Uterus (tissue), 3 donors: ENCODE measurements at regions not wholly inside any gene's neighbourhood (a gene's known extent, or its start where the extent isn't known, plus 50 kb on each side); places are given as distances from the start of the nearest gene placed in this dataset.

Experiments
- DNase-seq, 2 donors: peaks; one replicate each; pipeline ENCODE4 v3.0.0-alpha.2; 2019 to 2020
- H3K27ac ChIP-seq, 2 donors: fragments of 200-600 bp; sonication (generic); 1 replicate in 1 of 2; 2 replicates in 1 of 2; pipeline ENCODE4 v1.5.1; 2016 to 2018
- H3K27me3 ChIP-seq, 2 donors: fragments of 200-600 bp; sonication (generic); one replicate each; pipeline ENCODE4 v1.5.1; 2018 to 2019; ENCODE audit warnings: control low read depth in 1 of 2
- H3K36me3 ChIP-seq, 2 donors: fragments of 200-600 bp; sonication (generic); one replicate each; pipeline ENCODE4 v1.5.1; 2019; ENCODE audit warnings: control low read depth in 1 of 2
- H3K4me1 ChIP-seq, 2 donors: fragments of 200-600 bp; sonication (generic); one replicate each; pipeline ENCODE4 v1.5.1; 2018 to 2019; ENCODE audit warnings: control low read depth in 1 of 2
- H3K4me3 ChIP-seq, 2 donors: fragments of 200-600 bp; sonication (generic); 1 replicate in 1 of 2; 2 replicates in 1 of 2; pipeline ENCODE4 v1.5.1; 2018 to 2019; ENCODE audit warnings: mild to moderate bottlenecking in 1 of 2
- H3K9me3 ChIP-seq, 2 donors: fragments of 200-600 bp; sonication (generic); one replicate each; pipeline ENCODE4 v1.5.1; 2019; ENCODE audit warnings: control low read depth in 1 of 2
- POLR2A ChIP-seq, 2 donors: fragments of 450-650 bp; IDR thresholded peaks; one replicate each; pipeline ENCODE4 v1.6.1; 2016; ENCODE audit warnings: antibody characterized with exemption in 2 of 2, mild to moderate bottlenecking in 1 of 2, moderate library complexity in 1 of 2
- intact Hi-C: fragments of 100-400 bp; cut with DNase I; formaldehyde crosslinking; loops from one replicate; pipeline ENCODE4 v1.15.1; 2023; ENCODE audit warnings: low total_unique reads
- TF ChIP-seq, protein P1 (sequence below), 4 experiments: fragments of 200-600 bp in 2 of 4; fragments of 450-650 bp in 2 of 4; sonication (generic) in 2 of 4; IDR thresholded peaks; one replicate each; pipeline ENCODE4 v1.5.1; 2016 to 2019; ENCODE audit warnings: antibody characterized with exemption in 4 of 4, mild to moderate bottlenecking in 2 of 4, moderate library complexity in 1 of 4
- donor health status: DM: yes; HTN: yes; CAD: no.

DNA sequence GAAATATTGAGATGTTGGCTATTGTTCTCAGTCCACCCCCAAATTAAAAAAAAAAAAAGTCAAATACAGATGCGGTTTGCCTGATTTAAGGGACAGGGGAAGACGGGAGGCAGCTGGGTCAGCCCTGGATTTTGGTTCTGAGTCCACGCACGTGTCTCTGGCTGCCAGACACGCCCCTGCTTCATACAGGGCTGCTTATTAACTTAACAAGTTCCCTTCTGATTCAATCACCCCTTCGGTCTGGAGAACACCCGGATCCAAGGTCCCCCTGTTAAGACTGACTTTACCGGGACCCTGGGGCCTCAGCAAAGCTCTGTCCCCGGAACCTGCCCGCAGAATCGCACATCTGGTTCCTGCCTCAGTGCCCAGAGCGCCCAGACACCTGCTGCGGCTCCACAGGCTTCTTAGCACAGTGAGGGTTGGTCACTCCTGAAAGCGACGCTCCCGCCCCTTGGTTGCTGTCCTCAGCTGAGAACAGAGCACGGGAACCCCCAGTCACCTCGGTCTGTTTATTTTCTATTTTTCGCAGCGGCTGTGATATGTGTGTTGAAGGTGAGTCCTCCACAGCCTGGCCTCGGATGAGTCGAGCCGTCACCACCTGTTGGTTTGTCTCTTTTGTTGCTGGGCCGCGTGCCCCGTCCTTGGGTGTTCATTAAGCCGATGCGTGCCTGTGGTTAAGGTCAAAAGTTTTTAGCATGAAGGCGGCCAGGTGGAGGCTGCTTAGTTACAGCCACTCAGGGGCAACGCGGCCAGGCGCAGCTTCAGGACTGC is 57.2 kb downstream of the RTP5 start:
- no peaks in the 10 kb centered on the region for H3K36me3 ChIP-seq
- TF ChIP-seq, protein P1, sequence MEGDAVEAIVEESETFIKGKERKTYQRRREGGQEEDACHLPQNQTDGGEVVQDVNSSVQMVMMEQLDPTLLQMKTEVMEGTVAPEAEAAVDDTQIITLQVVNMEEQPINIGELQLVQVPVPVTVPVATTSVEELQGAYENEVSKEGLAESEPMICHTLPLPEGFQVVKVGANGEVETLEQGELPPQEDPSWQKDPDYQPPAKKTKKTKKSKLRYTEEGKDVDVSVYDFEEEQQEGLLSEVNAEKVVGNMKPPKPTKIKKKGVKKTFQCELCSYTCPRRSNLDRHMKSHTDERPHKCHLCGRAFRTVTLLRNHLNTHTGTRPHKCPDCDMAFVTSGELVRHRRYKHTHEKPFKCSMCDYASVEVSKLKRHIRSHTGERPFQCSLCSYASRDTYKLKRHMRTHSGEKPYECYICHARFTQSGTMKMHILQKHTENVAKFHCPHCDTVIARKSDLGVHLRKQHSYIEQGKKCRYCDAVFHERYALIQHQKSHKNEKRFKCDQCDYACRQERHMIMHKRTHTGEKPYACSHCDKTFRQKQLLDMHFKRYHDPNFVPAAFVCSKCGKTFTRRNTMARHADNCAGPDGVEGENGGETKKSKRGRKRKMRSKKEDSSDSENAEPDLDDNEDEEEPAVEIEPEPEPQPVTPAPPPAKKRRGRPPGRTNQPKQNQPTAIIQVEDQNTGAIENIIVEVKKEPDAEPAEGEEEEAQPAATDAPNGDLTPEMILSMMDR (IDR thresholded peaks at IDR 0.05): no peak
- no peak for TF ChIP-seq POLR2A (IDR thresholded peaks at IDR 0.05)
- H3K27ac ChIP-seq: peak overlapping the region in 1 of 2 donors; percentile 40
- intact Hi-C loops: no loop called here
- H3K4me3 ChIP-seq: no peak overlapping the region
- no peaks in the 10 kb centered on the region for H3K9me3 ChIP-seq
- H3K27me3 ChIP-seq: no peaks in the 10 kb centered on the region
- peak in 1 of 2 donors; percentile 38 for DNase-seq
- H3K4me1 ChIP-seq: peaks cover 1 to 7% of the 10 kb centered on the region in 2 donors

DNA sequence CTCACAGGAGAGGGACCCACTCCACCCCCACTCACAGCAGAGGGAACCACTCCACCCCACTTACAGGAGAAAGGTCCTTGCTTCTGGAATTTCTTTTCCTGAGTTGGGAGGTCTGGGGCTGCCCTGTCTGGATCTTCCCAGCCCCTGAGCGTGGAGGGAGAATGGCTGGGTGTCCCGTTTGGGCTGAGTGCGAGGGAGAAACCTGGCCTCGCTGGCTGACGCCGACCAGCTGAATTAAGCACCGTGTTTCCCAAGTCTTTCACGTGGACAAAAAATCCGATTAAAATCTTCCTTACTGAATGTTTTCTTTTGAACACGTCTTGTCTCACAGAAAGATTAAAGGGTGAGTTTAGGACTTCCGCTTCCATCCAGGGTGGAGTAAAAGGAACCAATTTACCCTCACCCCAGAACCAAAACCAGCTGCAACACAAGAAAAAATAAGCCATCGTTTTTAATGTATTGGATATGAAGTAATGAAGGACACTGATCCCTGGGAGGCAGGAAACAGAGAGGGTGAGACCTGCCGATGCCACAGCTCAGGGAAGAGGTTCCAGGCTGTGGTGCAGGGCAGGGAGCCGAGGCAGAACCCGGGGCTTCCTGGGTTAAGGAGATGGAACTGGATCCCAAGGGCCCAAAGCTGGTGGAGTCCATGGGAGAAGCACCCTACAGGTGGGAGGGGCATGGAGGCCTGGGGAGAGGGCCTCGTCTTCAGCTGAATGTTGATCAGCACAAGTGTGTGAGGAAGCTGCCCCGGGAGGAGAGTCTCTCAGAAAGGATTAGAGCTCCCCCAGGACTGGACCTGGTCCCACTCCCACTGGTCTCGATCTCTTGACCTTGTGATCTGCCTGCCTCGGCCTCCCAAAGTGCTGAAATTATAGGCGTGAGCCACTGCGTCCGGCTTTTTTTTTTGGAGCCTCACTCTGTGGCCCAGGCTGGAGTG is 60.3 kb downstream of the RTP5 start:
- TF ChIP-seq POLR2A (IDR thresholded peaks at IDR 0.05): no peak
- TF ChIP-seq, protein P1 (IDR thresholded peaks at IDR 0.05): no peak
- DNase-seq: peak in 1 of 2 donors; percentile 17
- H3K27me3 ChIP-seq: no peaks in the 10 kb centered on the region
- H3K4me3 ChIP-seq: no peak overlapping the region
- peaks cover 7 to 16% of the 10 kb centered on the region in 2 donors for H3K4me1 ChIP-seq
- intact Hi-C loops: no loop called here
- no peaks in the 10 kb centered on the region for H3K36me3 ChIP-seq
- no peak overlapping the region for H3K27ac ChIP-seq
- H3K9me3 ChIP-seq: no peaks in the 10 kb centered on the region

DNA sequence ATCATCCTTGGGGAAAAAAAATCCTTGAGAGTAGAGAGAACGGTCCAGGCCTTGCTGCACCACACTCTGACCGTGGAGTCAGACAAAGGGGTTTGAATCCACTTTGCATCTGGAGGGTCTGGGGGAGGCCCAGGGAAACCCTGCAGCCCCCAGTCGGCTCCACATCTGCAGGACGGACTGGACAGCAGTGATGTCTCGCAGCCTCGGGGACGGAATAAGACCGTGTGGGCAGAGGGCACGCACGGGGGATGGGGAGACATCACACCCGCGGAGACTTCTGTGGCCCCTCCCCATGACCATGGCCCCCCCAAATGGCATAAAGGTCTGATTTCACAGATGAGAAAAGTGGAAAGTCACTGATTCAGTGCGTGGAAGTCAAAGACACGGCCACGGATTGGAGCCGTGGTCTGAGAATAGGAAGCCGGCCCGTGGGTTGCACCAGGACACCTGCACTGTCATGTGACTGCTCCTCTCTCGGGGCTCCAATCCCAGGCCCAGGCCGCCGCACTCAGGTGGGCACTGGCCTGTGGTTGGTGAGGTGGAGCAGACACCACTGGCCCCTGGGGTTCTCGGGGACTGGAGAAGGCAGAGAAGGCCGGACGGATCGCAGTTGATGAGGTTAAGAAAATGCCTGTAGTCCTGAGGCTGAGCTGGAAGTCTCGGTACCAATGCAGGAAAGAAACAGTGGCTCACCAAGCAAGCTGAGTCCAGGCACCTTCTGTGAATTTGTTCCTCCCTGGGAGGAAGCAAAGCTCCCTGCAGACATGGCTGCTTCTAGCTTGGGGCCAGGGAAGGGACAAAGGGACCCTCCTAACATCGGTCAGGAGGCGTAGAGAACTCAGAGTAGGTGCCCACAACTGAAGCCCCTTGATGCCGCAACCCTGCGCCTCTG is 61.8 kb downstream of the RTP5 start:
- TF ChIP-seq POLR2A (IDR thresholded peaks at IDR 0.05): no peak
- TF ChIP-seq, protein P1 (IDR thresholded peaks at IDR 0.05): no peak
- H3K27me3 ChIP-seq: no peaks in the 10 kb centered on the region
- H3K36me3 ChIP-seq: no peaks in the 10 kb centered on the region
- intact Hi-C loops: no loop called here
- peaks cover 6 to 16% of the 10 kb centered on the region in 2 donors for H3K4me1 ChIP-seq
- H3K4me3 ChIP-seq: no peak overlapping the region
- H3K9me3 ChIP-seq: no peaks in the 10 kb centered on the region
- peak overlapping the region; percentile 86 to 93 for H3K27ac ChIP-seq
- DNase-seq: peak in 1 of 2 donors; percentile 13

DNA sequence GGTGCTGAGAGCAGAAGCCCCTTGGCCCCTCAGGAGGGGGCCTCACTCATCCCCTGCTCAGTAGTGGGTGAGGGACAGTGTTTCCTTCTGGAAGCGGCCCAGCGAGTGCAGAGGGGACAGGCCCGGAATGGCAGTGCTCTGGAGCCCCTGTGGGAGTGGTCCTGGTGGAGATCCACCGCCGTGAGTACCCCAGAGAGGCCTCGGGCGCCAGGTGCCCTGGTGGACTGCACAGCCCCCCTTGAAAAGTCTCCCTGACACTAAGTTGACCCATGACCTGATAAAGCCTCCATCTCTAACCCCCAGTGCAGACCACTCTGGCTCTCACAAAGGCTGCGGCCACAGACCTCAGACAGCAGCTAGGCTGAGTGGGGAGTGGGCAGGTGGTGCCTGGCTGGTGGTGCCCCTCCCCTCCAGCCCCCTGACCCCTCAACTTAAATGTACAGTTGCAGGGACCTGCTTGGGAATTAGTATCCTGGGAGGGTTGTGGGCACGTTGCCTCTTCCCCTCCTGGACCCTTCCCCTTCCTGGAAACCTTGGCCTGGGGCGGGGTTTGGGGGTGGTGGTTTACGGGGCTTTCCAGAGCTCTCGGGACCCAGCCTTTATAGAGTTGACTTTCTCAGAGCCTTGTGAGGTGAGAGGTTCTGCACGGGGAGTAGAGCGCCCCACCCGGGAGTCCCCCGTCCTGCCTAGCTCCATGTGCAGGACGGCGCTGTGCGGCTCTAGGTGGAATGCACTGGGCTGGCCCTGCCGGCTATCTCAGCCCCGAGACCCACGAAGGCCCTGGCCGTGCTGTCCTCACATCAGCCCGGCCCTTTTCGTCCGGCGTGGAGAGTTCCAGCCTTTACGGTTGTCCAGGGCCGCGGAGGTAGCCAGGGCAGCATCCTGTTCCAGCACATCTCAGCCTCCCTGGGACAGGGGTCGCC is 62.7 kb downstream of the RTP5 start:
- no peak overlapping the region for H3K4me3 ChIP-seq
- peaks cover 0 to 16% of the 10 kb centered on the region in 2 donors for H3K4me1 ChIP-seq
- H3K27ac ChIP-seq: peak overlapping the region; percentile 86 to 93
- TF ChIP-seq, protein P1 (IDR thresholded peaks at IDR 0.05): no peak
- no peak for TF ChIP-seq POLR2A (IDR thresholded peaks at IDR 0.05)
- intact Hi-C loops: no loop called here
- DNase-seq: peak in 1 of 2 donors; percentile 16
- H3K36me3 ChIP-seq: no peaks in the 10 kb centered on the region
- H3K9me3 ChIP-seq: no peaks in the 10 kb centered on the region
- no peaks in the 10 kb centered on the region for H3K27me3 ChIP-seq
